Effector memory CD8-positive, alpha-beta T cell (primary cell): ENCODE measurements at regions not wholly inside any gene's neighbourhood (a gene's known extent, or its start where the extent isn't known, plus 50 kb on each side); places are given as distances from the start of the nearest gene placed in this dataset.
"Not testable (repeated sequence)": the region's sequence is repeated elsewhere in the genome, so short reads cannot be mapped to it uniquely, and the experiment has no call there.

ENCODE experiments used
- ATAC-seq: fragments of 150-1000 bp; cut with Tn5 transposase; replicated peaks from 2 replicates; pipeline ENCODE4 v1.10.0; 2021; ENCODE audit warnings: mild to moderate bottlenecking, moderate library complexity
- DNase-seq, 3 experiments: peaks; one replicate each; pipeline ENCODE4 v3.0.0; 2021
- H3K27ac Mint-ChIP-seq, 2 donors: one replicate each; pipeline ENCODE4 v1.8.0; 2022; ENCODE audit warnings: mild to moderate bottlenecking in 2 of 2, mixed read lengths in 2 of 2, moderate library complexity in 2 of 2
- H3K27me3 Mint-ChIP-seq, 2 donors: one replicate each; pipeline ENCODE4 v1.8.0; 2022; ENCODE audit warnings: mixed read lengths in 2 of 2
- H3K36me3 Mint-ChIP-seq: one replicate; pipeline ENCODE4 v1.8.0; 2022; ENCODE audit warnings: mild to moderate bottlenecking, moderate library complexity, mixed read lengths; ENCODE audit not compliant: insufficient read depth
- H3K4me1 Mint-ChIP-seq, 2 donors: one replicate each; pipeline ENCODE4 v1.8.0; 2022; ENCODE audit warnings: low read depth in 2 of 2, mixed read lengths in 2 of 2
- H3K4me3 Mint-ChIP-seq, 2 donors: one replicate each; pipeline ENCODE4 v1.8.0; 2022; ENCODE audit warnings: mild to moderate bottlenecking in 2 of 2, mixed read lengths in 2 of 2, moderate library complexity in 2 of 2
- H3K9me3 Mint-ChIP-seq, 2 donors: one replicate each; pipeline ENCODE4 v1.8.0; 2022; ENCODE audit warnings: mixed read lengths in 2 of 2

DNA sequence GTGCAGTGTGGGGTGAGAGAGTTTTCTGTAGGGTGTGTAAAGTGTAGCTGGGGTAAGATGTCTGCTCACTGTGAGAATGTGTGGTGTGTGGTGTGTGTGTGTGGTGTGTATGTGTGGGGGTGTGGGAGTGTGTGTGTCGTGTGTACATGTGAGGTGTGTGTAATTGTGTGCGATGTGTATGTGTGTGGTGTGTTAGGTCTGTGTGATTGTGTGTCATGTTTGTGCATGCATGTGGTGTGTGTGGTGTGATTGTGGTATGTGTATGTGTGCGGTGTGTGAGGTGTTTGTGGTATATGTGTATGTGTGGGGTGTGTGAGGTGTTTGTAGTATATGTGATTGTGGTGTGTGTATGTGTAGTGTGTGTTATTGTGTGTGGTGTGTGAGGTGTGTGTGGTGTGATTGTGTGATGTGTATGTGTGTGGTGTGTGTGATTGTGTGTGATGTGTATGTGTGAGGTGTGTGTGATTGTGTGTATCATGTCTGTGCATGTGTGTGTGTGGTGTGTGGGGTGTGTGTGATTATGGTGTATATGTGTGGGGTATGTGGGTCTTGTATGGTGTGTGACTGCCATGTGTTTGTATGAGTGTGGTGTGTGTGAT is 241.7 kb upstream of the HDAC4 start:
- no peak overlapping the region for H3K27ac Mint-ChIP-seq
- H3K4me1 Mint-ChIP-seq = peaks cover 13 to 15% of the 10 kb centered on the region in 2 donors
- DNase-seq (no peak), ATAC-seq (no peak)
- H3K9me3 Mint-ChIP-seq = no peaks in the 10 kb centered on the region
- no peaks in the 10 kb centered on the region for H3K36me3 Mint-ChIP-seq
- no peaks in the 10 kb centered on the region for H3K27me3 Mint-ChIP-seq
- no peak overlapping the region for H3K4me3 Mint-ChIP-seq

DNA sequence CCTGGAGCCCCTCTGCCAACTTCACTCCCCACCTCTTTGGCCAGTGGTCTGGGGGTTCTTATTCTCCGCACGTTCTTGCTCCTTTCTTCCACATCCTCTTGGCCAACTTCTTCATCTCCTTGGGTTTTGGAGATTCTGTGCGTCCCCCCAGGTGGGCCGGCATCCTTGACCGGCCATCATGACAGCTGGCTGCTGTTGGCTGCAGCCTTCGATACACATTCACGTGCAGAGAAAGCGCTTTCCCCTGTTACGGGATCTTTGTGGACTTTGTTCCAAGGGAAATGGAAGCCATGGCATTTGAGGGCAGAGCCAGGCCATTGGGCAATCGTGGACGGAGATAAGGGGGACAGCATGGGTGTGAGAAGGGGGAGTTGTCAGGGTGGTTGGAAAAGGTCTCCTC is 241.1 kb upstream of the HDAC4 start:
- H3K27me3 Mint-ChIP-seq, ATAC-seq, H3K36me3 Mint-ChIP-seq, H3K27ac Mint-ChIP-seq, DNase-seq, H3K9me3 Mint-ChIP-seq, H3K4me3 Mint-ChIP-seq: not testable (repeated sequence)
- H3K4me1 Mint-ChIP-seq = peaks cover 11 to 12% of the 10 kb centered on the region in 2 donors

DNA sequence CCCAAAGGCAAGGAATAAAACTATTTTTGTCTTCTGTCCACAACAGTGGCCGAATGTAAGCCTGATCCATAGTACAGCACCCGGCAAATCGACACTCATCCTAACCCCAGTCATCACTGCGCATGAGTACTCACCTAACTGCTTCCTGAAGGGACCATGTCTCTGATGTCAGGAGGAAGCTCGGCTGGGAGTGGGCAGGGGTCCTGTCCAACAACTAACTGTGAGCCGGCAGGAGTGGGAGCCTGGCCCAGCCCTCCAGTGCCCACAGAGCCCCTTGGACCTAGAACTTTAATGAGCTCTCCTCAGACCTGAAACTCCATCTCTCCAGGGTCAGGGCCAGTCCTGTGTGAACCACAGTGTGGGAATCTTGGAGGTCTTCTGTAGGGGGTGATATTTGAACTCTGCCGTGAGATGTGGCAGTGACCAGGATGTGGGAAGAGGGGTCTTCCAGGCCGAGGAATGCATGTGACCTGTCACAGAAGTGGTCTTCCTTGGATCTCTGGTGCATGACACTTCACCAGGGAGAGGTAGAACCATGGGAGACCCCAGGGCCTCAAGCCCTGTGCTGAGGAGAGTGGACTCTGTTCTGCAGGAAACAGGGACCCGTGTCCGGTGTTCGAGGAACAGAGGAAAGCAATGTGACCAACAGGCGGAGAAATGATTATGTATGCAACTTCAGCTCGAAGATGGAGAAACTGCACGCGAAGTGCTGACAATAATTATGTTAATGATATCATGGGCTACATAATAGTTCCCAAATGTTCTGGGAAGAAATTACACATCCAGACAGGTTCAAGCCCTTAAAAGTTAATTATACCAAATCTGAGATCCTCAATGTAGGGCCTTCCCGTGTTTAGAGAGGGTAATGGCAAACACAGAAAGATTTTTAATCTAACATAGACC is 240.1 kb upstream of the HDAC4 start:
- no peak overlapping the region for H3K27ac Mint-ChIP-seq
- H3K9me3 Mint-ChIP-seq = no peaks in the 10 kb centered on the region
- no peaks in the 10 kb centered on the region for H3K36me3 Mint-ChIP-seq
- no peak overlapping the region for H3K4me3 Mint-ChIP-seq
- DNase-seq = no peak
- no peaks in the 10 kb centered on the region for H3K27me3 Mint-ChIP-seq
- no peak for ATAC-seq
- H3K4me1 Mint-ChIP-seq = peaks cover 3 to 12% of the 10 kb centered on the region in 2 donors

DNA sequence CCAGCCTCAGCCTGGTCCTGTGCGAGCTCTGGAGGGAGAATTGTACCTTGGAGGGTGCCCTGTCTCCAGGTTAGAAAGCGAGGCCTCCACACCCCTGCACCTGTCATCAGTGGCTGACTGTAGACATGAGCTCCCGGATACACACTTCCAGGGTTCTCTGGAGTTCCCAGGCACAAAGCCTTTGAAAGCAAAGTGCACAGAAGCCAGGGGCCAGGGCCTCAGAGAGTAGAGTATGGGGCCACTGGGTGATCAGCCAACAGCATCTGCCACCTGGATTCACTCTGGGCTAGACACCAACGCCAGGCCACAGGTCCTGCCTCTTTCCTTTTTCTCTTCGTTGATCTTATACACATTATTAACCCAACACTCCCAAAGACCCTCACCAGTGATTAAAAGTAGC is 239.4 kb upstream of the HDAC4 start:
- ATAC-seq = no peak
- H3K9me3 Mint-ChIP-seq = no peaks in the 10 kb centered on the region
- peaks cover 2 to 12% of the 10 kb centered on the region in 2 donors for H3K4me1 Mint-ChIP-seq
- no peak overlapping the region for H3K27ac Mint-ChIP-seq
- H3K27me3 Mint-ChIP-seq = no peaks in the 10 kb centered on the region
- DNase-seq = no peak
- no peak overlapping the region for H3K4me3 Mint-ChIP-seq
- no peaks in the 10 kb centered on the region for H3K36me3 Mint-ChIP-seq

GRCh38 chr2:239639421-239640185 is 238.8 kb upstream of the HDAC4 start:
- Mint-ChIP-seq H3K9me3 (no peaks in the 10 kb centered on the region), H3K36me3 (no peaks in the 10 kb centered on the region), H3K4me1 (peaks cover 3 to 9% of the 10 kb centered on the region in 2 donors), H3K27me3 (no peaks in the 10 kb centered on the region), H3K4me3 (no peak overlapping the region), H3K27ac (no peak overlapping the region)
- ATAC-seq (no peak), DNase-seq (no peak)

- no peak overlapping the region for H3K27ac Mint-ChIP-seq
- peaks cover 3% of the 10 kb centered on the region for H3K36me3 Mint-ChIP-seq
- ATAC-seq (no peak), DNase-seq (no peak)
- H3K4me3 Mint-ChIP-seq = no peak overlapping the region
- peaks cover 4 to 9% of the 10 kb centered on the region in 2 donors for H3K4me1 Mint-ChIP-seq
- no peaks in the 10 kb centered on the region for H3K27me3 Mint-ChIP-seq
- H3K9me3 Mint-ChIP-seq = no peaks in the 10 kb centered on the region
Measured at GRCh38 chr2:239638376-239638775, 237.6 kb upstream of the HDAC4 start.

DNA sequence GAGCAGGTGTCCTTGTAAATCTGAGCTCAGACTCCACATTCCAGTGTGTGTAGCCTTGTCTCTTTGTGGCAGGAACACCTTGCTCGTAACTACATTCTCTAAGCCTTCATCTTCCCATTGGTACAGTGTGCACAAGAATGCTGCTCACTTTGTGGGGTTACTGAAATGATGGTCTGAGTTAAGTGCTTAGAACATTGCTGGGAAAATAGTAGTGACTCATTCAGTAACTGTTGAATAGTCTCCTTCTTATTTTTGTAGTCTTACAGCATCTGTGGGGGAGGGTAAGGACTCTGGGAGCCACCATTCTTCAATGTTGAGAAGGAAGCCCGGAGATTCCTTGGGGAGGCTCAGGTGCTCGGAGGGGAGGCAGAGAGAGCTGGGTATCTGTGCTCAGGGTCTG is 236.0 kb upstream of the HDAC4 start:
- H3K36me3 Mint-ChIP-seq = peaks cover 3% of the 10 kb centered on the region
- H3K9me3 Mint-ChIP-seq = no peaks in the 10 kb centered on the region
- no peak overlapping the region for H3K4me3 Mint-ChIP-seq
- no peaks in the 10 kb centered on the region for H3K27me3 Mint-ChIP-seq
- H3K4me1 Mint-ChIP-seq = peaks cover 4 to 9% of the 10 kb centered on the region in 2 donors
- no peak for DNase-seq
- H3K27ac Mint-ChIP-seq = peak overlapping the region in 1 of 2 donors; percentile 56
- ATAC-seq = no peak

DNA sequence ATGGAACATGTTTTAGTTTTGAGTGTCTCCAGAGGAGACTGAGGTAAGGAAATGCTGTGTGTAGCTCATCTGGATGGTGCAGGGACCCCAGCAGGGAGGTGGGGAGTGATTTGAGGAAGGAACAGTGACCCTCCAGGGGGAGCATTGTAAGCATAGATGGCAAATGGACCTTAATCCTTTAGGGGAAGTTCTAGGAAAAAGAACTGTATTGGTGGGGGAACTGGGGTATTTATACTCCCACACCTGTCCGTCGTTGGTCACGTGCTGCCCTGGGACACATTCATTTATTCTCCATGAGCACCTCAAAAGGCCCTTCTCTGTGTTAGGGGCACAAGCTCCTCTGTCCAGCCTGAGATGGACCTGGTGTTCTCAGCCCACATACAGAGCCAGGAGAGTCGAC is 233.9 kb upstream of the HDAC4 start:
- no peak for ATAC-seq
- no peak overlapping the region for H3K27ac Mint-ChIP-seq
- H3K4me3 Mint-ChIP-seq = no peak overlapping the region
- no peaks in the 10 kb centered on the region for H3K27me3 Mint-ChIP-seq
- H3K36me3 Mint-ChIP-seq = peaks cover 3% of the 10 kb centered on the region
- H3K4me1 Mint-ChIP-seq = peaks cover 8 to 21% of the 10 kb centered on the region in 2 donors
- H3K9me3 Mint-ChIP-seq = no peaks in the 10 kb centered on the region
- no peak for DNase-seq

DNA sequence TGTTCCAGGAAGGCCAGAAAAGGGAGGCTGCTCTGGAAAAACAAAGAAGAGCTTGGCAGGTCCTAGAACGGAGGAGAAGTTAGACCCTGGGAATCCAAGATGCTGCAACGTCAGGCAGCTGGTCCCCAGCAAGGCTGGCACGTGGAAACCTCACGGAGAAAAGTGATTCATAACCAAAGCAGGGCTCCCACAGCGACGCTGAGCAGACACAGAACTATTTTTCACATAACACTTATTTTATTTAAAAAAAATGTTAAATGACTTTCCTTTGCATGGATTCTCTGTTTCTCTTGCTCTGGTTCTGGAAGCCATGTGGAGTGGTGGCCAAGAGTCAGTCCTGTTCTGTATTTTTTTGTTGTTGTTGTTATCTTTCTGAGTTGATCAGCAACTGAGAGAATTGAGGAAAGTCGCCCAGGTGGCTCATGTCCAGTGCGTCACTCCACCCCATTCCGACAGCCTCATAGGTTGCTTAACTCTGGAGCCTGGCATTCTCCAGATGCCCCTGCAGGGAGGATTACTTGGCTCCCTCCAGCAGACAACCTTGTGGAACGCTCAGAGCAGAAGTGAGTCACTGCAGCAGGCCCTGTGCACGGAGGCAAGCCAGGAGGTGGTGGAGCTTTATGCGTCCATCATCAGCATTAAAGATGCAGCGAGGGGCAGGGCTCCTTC is 229.9 kb upstream of the HDAC4 start:
- no peaks in the 10 kb centered on the region for H3K27me3 Mint-ChIP-seq
- DNase-seq = no peak
- H3K9me3 Mint-ChIP-seq = no peaks in the 10 kb centered on the region

GRCh38 chr2:239629926-239630617 is 229.3 kb upstream of the HDAC4 start:
- H3K36me3 Mint-ChIP-seq = peaks cover 3% of the 10 kb centered on the region
- no peaks in the 10 kb centered on the region for H3K9me3 Mint-ChIP-seq
- peaks cover 38% of the 10 kb centered on the region in 2 donors for H3K4me1 Mint-ChIP-seq
- no peak for ATAC-seq
- H3K27me3 Mint-ChIP-seq = no peaks in the 10 kb centered on the region
- DNase-seq = no peak
- H3K27ac Mint-ChIP-seq = peak overlapping the region; percentile 26 to 54
- peak overlapping the region; percentile 27 to 48 for H3K4me3 Mint-ChIP-seq

More for the DNA sequence above, 229.9 kb upstream of the HDAC4 start:
- peak overlapping the region; percentile 27 to 48 for H3K4me3 Mint-ChIP-seq
- peaks cover 3% of the 10 kb centered on the region for H3K36me3 Mint-ChIP-seq
- peak overlapping the region; percentile 26 to 54 for H3K27ac Mint-ChIP-seq
- H3K4me1 Mint-ChIP-seq = peaks cover 31 to 32% of the 10 kb centered on the region in 2 donors
- no peak for ATAC-seq

GRCh38 chr2:239626961-239627592 is 226.3 kb upstream of the HDAC4 start:
- ATAC-seq (no peak), DNase-seq (no peak)
- H3K27me3 Mint-ChIP-seq = no peaks in the 10 kb centered on the region
- peak overlapping the region; percentile 63 to 65 for H3K4me3 Mint-ChIP-seq
- H3K9me3 Mint-ChIP-seq = no peaks in the 10 kb centered on the region
- peak overlapping the region; percentile 84 to 95 for H3K27ac Mint-ChIP-seq
- peaks cover 59 to 65% of the 10 kb centered on the region in 2 donors for H3K4me1 Mint-ChIP-seq
- no peaks in the 10 kb centered on the region for H3K36me3 Mint-ChIP-seq

GRCh38 chr2:239625971-239626734 is 225.3 kb upstream of the HDAC4 start:
- H3K4me1 Mint-ChIP-seq = peaks cover 66 to 73% of the 10 kb centered on the region in 2 donors
- peak; percentile 42 to 48 (median 46) for DNase-seq
- H3K36me3 Mint-ChIP-seq = no peaks in the 10 kb centered on the region
- H3K9me3 Mint-ChIP-seq = no peaks in the 10 kb centered on the region
- peak; percentile 66 for ATAC-seq
- no peaks in the 10 kb centered on the region for H3K27me3 Mint-ChIP-seq
- H3K4me3 Mint-ChIP-seq = peak overlapping the region; percentile 58 to 63
- H3K27ac Mint-ChIP-seq = peak overlapping the region; percentile 84 to 95
